ENCODE measurements at regions not wholly inside any gene's neighbourhood (a gene's known extent, or its start where the extent isn't known, plus 50 kb on each side); places are given as distances from the start of the nearest gene placed in this dataset.
"Not testable (repeated sequence)": the region's sequence is repeated elsewhere in the genome, so short reads cannot be mapped to it uniquely, and the experiment has no call there.

- TF ChIP-seq, protein P1, sequence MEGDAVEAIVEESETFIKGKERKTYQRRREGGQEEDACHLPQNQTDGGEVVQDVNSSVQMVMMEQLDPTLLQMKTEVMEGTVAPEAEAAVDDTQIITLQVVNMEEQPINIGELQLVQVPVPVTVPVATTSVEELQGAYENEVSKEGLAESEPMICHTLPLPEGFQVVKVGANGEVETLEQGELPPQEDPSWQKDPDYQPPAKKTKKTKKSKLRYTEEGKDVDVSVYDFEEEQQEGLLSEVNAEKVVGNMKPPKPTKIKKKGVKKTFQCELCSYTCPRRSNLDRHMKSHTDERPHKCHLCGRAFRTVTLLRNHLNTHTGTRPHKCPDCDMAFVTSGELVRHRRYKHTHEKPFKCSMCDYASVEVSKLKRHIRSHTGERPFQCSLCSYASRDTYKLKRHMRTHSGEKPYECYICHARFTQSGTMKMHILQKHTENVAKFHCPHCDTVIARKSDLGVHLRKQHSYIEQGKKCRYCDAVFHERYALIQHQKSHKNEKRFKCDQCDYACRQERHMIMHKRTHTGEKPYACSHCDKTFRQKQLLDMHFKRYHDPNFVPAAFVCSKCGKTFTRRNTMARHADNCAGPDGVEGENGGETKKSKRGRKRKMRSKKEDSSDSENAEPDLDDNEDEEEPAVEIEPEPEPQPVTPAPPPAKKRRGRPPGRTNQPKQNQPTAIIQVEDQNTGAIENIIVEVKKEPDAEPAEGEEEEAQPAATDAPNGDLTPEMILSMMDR (conservative IDR thresholded peaks at IDR 0.05; ENCODE audit: low read depth, low read length) = not testable (repeated sequence)
- TF ChIP-seq EZH2 (IDR thresholded peaks at IDR 0.05; ENCODE audit: borderline replicate concordance, low read depth, low read length, poor library complexity, severe bottlenecking) = not testable (repeated sequence)
Observed at GRCh38 chr14:105892453-105893441, 366.4 kb downstream of the TMEM121 start.
